GM23248 (cell line): ENCODE measurements at regions not wholly inside any gene's neighbourhood (a gene's known extent, or its start where the extent isn't known, plus 50 kb on each side); places are given as distances from the start of the nearest gene placed in this dataset.

ENCODE experiments used
- EZH2 ChIP-seq: fragments of 200-600 bp; sonication (generic); IDR thresholded peaks from 2 replicates; pipeline ENCODE4 v1.6.1; 2018; ENCODE audit warnings: antibody characterized with exemption, mild to moderate bottlenecking; ENCODE audit not compliant: insufficient read depth, poor library complexity, severe bottlenecking
- EZH2phosphoT487 ChIP-seq: fragments of 200-600 bp; sonication (generic); IDR thresholded peaks from 2 replicates; pipeline ENCODE4 v1.6.1; 2018; ENCODE audit warnings: antibody characterized with exemption, moderate library complexity, mild to moderate bottlenecking, low read depth; ENCODE audit not compliant: insufficient read depth

DNA sequence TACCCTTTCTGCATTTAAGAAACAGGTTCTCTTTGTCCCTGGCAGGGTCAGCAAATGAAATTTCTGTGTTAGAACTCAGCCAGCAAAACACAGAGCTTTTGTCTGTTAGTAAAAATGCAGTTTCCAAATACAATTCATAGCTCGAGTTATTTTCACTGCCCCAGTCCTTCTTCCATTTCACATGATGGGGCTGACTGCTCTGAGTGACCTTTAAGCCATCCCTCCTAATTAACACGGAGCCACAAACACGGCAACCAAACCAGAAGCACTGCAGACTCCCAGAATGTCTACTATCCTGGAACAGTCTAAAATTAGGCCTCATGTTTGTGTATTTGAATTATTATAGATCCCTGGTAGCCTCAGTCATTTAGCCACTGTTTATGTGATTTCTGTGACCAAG, 99.1 kb upstream of the RGS4 start:
- TF ChIP-seq EZH2phosphoT487 (no peak), EZH2 (no peak)
